ENCODE measurements at regions not wholly inside any gene's neighbourhood (a gene's known extent, or its start where the extent isn't known, plus 50 kb on each side); places are given as distances from the start of the nearest gene placed in this dataset.

DNA sequence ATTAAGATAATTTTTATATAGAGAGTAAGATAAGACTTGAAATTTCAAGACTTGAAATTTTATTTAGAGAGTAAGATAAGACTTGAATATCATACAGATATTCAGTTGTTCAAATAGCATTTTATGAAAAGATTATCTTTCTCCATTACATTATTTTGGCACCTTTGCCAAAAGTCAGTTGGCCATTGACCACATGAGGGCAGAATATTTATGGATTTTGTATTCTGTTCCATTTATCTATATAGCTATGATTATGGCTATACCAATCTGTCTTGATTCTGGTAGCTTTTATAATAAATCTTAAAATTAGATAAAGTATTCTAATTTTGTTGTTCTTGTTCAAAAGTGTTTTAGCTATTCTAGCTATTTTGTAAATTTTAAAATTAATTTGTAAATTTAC, 537.9 kb upstream of the GJE1 start:
- no peak overlapping the region for H3K27ac ChIP-seq
- no peak overlapping the region for H3K4me3 ChIP-seq
- no peak for TF ChIP-seq CTCF (IDR thresholded peaks at IDR 0.05)
- no peaks in the 10 kb centered on the region for H3K9me3 ChIP-seq
- H3K36me3 ChIP-seq: no peaks in the 10 kb centered on the region
- no peak for DNase-seq (ENCODE audit: low spot score)
- no peaks in the 10 kb centered on the region for H3K27me3 ChIP-seq
- H3K4me1 ChIP-seq: no peaks in the 10 kb centered on the region

- Histone ChIP-seq H3K9me3 (no peaks in the 10 kb centered on the region), H3K4me1 (no peaks in the 10 kb centered on the region), H3K27me3 (no peaks in the 10 kb centered on the region), H3K27ac (no peak overlapping the region), H3K36me3 (no peaks in the 10 kb centered on the region), H3K4me3 (no peak overlapping the region)
- no peak for TF ChIP-seq CTCF (IDR thresholded peaks at IDR 0.05)
- no peak for DNase-seq (ENCODE audit: low spot score)
Observed at GRCh38 chr6:141593311-141593710, 539.4 kb upstream of the GJE1 start.

DNA sequence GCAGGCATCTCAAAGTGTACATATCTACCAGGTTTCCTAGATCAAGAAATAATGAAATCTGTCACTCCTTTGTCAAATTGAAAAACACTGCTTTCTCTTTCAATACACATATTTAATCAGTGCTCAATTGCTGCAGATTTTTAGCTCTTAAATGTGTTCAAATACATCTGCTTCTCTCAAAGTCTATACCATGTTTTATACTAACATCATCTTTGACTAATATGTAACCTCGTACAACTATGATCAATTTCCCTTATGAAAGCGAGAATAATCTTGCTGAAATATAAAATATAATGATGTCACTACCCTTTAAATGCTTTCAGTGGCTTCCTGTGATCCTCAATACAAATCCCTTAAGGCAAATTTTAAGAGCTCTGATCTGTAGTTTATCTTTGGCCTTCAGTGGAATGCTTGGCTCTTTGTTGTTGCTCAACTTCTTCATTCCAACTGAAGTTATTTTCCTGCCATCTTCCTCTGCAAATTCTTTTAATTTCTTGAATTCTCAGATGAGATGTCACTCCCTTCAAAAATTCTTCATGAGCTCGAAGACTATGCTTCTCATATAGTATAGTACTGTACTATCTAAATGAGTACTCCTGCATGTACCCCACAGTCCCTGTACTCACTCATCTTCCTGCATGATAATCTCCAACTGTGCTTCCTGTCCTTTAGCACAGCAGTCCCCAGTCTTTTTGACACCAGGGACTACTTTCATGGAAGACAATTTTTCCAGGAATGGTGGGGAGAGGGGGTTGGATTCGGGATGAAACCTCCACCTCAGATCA, 545.1 kb upstream of the GJE1 start:
- H3K27me3 ChIP-seq: no peaks in the 10 kb centered on the region
- no peak overlapping the region for H3K27ac ChIP-seq
- H3K9me3 ChIP-seq: no peaks in the 10 kb centered on the region
- no peaks in the 10 kb centered on the region for H3K4me1 ChIP-seq
- no peak for DNase-seq (ENCODE audit: low spot score)
- TF ChIP-seq CTCF (IDR thresholded peaks at IDR 0.05): no peak
- no peak overlapping the region for H3K4me3 ChIP-seq
- H3K36me3 ChIP-seq: no peaks in the 10 kb centered on the region

DNA sequence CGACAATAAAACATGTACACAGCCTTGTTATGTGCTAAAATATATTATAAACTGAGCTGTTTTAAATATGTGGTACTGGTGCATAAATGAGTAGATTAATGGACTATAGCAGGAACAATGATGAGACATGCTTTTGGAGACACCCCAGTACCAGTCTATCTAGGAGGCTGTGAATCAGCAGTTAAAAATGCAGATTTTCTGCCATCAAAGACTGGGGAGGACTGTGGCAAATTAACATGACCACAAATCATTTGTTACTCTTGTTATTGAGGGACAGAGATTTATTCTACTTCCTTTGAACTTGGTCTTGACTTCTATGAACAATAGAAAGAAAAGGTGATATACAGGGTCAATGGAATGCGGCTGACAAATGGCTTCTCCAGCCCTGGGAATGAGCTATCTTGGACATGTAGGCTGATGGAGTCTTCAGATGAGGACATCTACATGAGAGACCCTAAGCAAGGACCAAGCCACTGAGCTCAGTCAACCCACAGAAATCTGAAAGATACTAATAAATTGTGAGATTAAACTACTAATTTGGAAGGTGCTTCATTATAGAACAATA, 551.7 kb upstream of the GJE1 start:
- no peaks in the 10 kb centered on the region for H3K36me3 ChIP-seq

GRCh38 chr6:141580131-141580530, 552.6 kb upstream of the GJE1 start:
- no peak overlapping the region for H3K27ac ChIP-seq
- no peaks in the 10 kb centered on the region for H3K9me3 ChIP-seq
- no peaks in the 10 kb centered on the region for H3K4me1 ChIP-seq
- no peak for TF ChIP-seq CTCF (IDR thresholded peaks at IDR 0.05)
- DNase-seq (ENCODE audit: low spot score): no peak
- H3K27me3 ChIP-seq: no peaks in the 10 kb centered on the region
- H3K4me3 ChIP-seq: no peak overlapping the region
- H3K36me3 ChIP-seq: no peaks in the 10 kb centered on the region

More for the DNA sequence above, 551.7 kb upstream of the GJE1 start:
- Histone ChIP-seq H3K4me3 (no peak overlapping the region), H3K27ac (no peak overlapping the region), H3K27me3 (no peaks in the 10 kb centered on the region), H3K9me3 (no peaks in the 10 kb centered on the region), H3K4me1 (no peaks in the 10 kb centered on the region)
- no peak for TF ChIP-seq CTCF (IDR thresholded peaks at IDR 0.05)
- DNase-seq (ENCODE audit: low spot score): no peak

Data from right atrium auricular region (tissue), 2 donors.